HepG2 (cell line): ENCODE measurements at regions not wholly inside any gene's neighbourhood (a gene's known extent, or its start where the extent isn't known, plus 50 kb on each side); places are given as distances from the start of the nearest gene placed in this dataset.

ENCODE experiments used
- ATAC-seq: fragments of 200-7000 bp; cut with Tn5 transposase; 3 replicates; pipeline ENCODE4 v1.9.1; 2020; ENCODE audit warnings: mild to moderate bottlenecking, moderate library complexity
- BruUV-seq: library from RNA; stranded (reverse); fragments of 400-500 nt; replicated peaks from 2 replicates; lab custom pipeline; 2021; lab: Mats Ljungman, UMichigan
- CTCF ChIA-PET: fragments of 300-600 bp; formaldehyde crosslinking; extraction: SDS; loops from one replicate; lab custom pipeline; 2021; ENCODE audit warnings: low total read pairs, inconsistent platforms, low intra/inter-chr PET ratio; lab: Yijun Ruan, JAX
- POLR2A ChIA-PET: fragments of 350-600 bp; sonication (Branson Sonifier 250); formaldehyde crosslinking; loops from one replicate; lab custom pipeline; 2020; ENCODE audit warnings: antibody characterized with exemption, inconsistent platforms; lab: Yijun Ruan, JAX
- DNase-seq: peaks from one replicate; pipeline ENCODE4 v3.0.0-alpha.2; 2015; ENCODE audit warnings: low spot score
- FAIRE-seq: peaks from 3 replicates; lab custom pipeline; 2011; peaks lifted over from hg19 to GRCh38; lab: Jason Lieb, UNC
- H2AFZ ChIP-seq: one replicate; pipeline ENCODE4 v1.6.1; 2011; ENCODE audit warnings: low read length, inconsistent platforms
- H3K27ac ChIP-seq: fragments of 300-600 bp; 3 replicates; pipeline ENCODE4 v1.8.0; 2011; ENCODE audit warnings: mixed run types, mild to moderate bottlenecking, mixed read lengths, low read length, inconsistent platforms; ENCODE audit not compliant: insufficient read depth; ENCODE audit errors: extremely low read length
- H3K27me3 ChIP-seq, 2 experiments: fragments of 200-600 bp in 1 of 2; 2 replicates in 1 of 2; 3 replicates in 1 of 2; pipeline versions ENCODE4 v1.6.0 to v1.8.0; 2011; ENCODE audit warnings: low read length in 2 of 2, mild to moderate bottlenecking in 2 of 2, moderate library complexity in 2 of 2, inconsistent platforms in 1 of 2; ENCODE audit not compliant: insufficient read depth in 2 of 2, control insufficient read depth in 1 of 2
- H3K36me3 ChIP-seq, 2 experiments: fragments of 200-600 bp in 1 of 2; replicated peaks in 1 of 2; 2 replicates in 1 of 2; 3 replicates in 1 of 2; pipeline versions ENCODE4 v1.5.1 to v1.8.0; 2011; ENCODE audit warnings: low read length in 2 of 2, inconsistent platforms in 1 of 2; ENCODE audit not compliant: insufficient read depth in 2 of 2, control insufficient read depth in 1 of 2
- H3K4me1 ChIP-seq: 2 replicates; pipeline ENCODE4 v1.5.1; 2012; ENCODE audit warnings: low read length, inconsistent platforms; ENCODE audit not compliant: insufficient read depth
- H3K4me2 ChIP-seq: 2 replicates; pipeline ENCODE4 v1.6.0; 2011; ENCODE audit warnings: low read depth, low read length, inconsistent platforms
- H3K4me3 ChIP-seq, 3 experiments: fragments of 200-600 bp in 1 of 3; sonication (generic), shearing (Covaris generic) in 1 of 3; replicated peaks in 1 of 3; 2 replicates each; pipeline ENCODE4 v1.5.1; 2011 to 2016; ENCODE audit warnings: low read length in 3 of 3, inconsistent platforms in 2 of 3, low read depth in 2 of 3, mild to moderate bottlenecking in 2 of 3, control low read depth in 1 of 3, mixed read lengths in 1 of 3; ENCODE audit not compliant: insufficient read depth in 1 of 3
- H3K79me2 ChIP-seq: one replicate; pipeline ENCODE4 v1.6.1; 2011; ENCODE audit warnings: low read length, inconsistent platforms; ENCODE audit not compliant: insufficient read depth
- H3K9ac ChIP-seq: 2 replicates; pipeline ENCODE4 v1.6.0; 2011; ENCODE audit warnings: mild to moderate bottlenecking, low read depth, low read length, inconsistent platforms; ENCODE audit not compliant: insufficient read depth
- H3K9me3 ChIP-seq: 2 replicates; pipeline ENCODE4 v1.5.1; 2012; ENCODE audit warnings: mild to moderate bottlenecking, low read length
- H4K20me1 ChIP-seq: 2 replicates; pipeline ENCODE4 v1.6.0; 2011; ENCODE audit warnings: inconsistent platforms, mild to moderate bottlenecking, low read length, moderate library complexity; ENCODE audit not compliant: insufficient read depth
- ATF6 ChIP-seq: sonication (generic); formaldehyde crosslinking; conservative IDR thresholded peaks from 2 replicates; pipeline ENCODE4 v1.4.0; 2020; ENCODE audit warnings: missing genetic modification reagents
- DRAP1 ChIP-seq: IDR thresholded peaks from 2 replicates; pipeline ENCODE4 v1.6.1; 2016; ENCODE audit warnings: missing genetic modification reagents, missing compliant biosample characterization
- ERF ChIP-seq: IDR thresholded peaks from 2 replicates; pipeline ENCODE4 v1.6.1; 2018; ENCODE audit warnings: missing biosample characterization, missing genetic modification reagents
- ETV5 ChIP-seq: IDR thresholded peaks from 2 replicates; pipeline ENCODE4 v1.6.1; 2018; ENCODE audit warnings: missing biosample characterization, missing genetic modification reagents, inconsistent platforms, borderline replicate concordance
- MEIS1 ChIP-seq: sonication (generic); formaldehyde crosslinking; IDR thresholded peaks from 2 replicates; pipeline ENCODE4 v1.9.0; 2021; ENCODE audit warnings: mild to moderate bottlenecking, missing genetic modification reagents, moderate library complexity, borderline replicate concordance
- MTERF4 ChIP-seq: sonication (generic); formaldehyde crosslinking; IDR thresholded peaks from 2 replicates; pipeline ENCODE4 v1.8.0; 2023; ENCODE audit warnings: mild to moderate bottlenecking, missing genetic modification reagents
- REST ChIP-seq, 2 experiments: IDR thresholded peaks; 2 replicates each; pipeline ENCODE4 v1.6.1; 2011 to 2012; ENCODE audit warnings: low read length in 2 of 2, borderline replicate concordance in 1 of 2, low read depth in 1 of 2, mild to moderate bottlenecking in 1 of 2, moderate library complexity in 1 of 2
- TP53 ChIP-seq: sonication (generic); formaldehyde crosslinking; conservative IDR thresholded peaks from 2 replicates; pipeline ENCODE4 v1.4.0; 2020; ENCODE audit warnings: missing genetic modification reagents
- ZNF33B ChIP-seq: sonication (generic); formaldehyde crosslinking; IDR thresholded peaks from 2 replicates; pipeline ENCODE4 v1.5.1; 2020; ENCODE audit warnings: mild to moderate bottlenecking, missing genetic modification reagents
- ZNF496 ChIP-seq: sonication (generic); formaldehyde crosslinking; IDR thresholded peaks from 2 replicates; pipeline ENCODE4 v1.8.1; 2023; ENCODE audit warnings: mild to moderate bottlenecking, moderate library complexity, missing genetic modification reagents; ENCODE audit not compliant: insufficient replicate concordance
- WGBS: methylation state at CpG from one replicate; pipeline ENCODE4 v1.1.6; 2017; ENCODE audit warnings: low lambda C conversion rate; 5-methylcytosine and 5-hydroxymethylcytosine counted together
- in situ Hi-C: cut with HindIII; loops from 2 replicates; pipeline ENCODE4 v1.10.0; 2017; ENCODE audit warnings: low pct_unique_long_range_greater_than_20kb; ENCODE audit not compliant: extremely low pct_ligation_motif_present
- intact Hi-C: fragments of 100-400 bp; cut with micrococcal nuclease; formaldehyde crosslinking; loops from one replicate; pipeline ENCODE4 v1.10.0; 2022; ENCODE audit not compliant: unreplicated experiment
- TF ChIP-seq, protein P1 (sequence below): IDR thresholded peaks from 2 replicates; pipeline ENCODE4 v1.6.1; 2012; ENCODE audit warnings: inconsistent platforms

DNA sequence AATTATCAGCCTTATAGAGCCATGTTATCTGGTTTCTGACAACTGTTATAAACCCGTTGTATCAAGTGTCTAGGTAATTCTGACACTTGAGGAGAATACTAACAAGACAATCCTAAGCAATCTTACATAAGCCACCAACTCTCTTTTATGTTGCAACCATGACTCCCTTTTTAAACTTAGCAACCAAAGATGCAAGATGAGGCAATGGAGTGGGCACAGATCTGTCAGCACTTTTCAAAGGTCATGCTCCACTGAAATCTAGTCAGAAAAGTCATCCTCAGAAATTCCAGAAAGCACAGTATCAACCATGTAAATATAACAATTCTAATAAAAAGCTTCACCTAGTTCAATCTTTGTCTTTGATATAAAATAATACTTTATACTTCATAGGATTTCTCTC is 77.0 kb upstream of the SEMA3A start:
- ChIA-PET POLR2A (no interaction called here), CTCF (no interaction called here)
- TF ChIP-seq ETV5 (no peak), MTERF4 (CRISPR knock-in tag) (no peak), ERF (no peak), DRAP1 (CRISPR knock-in tag) (no peak), ZNF496 (CRISPR knock-in tag) (no peak), ZNF33B (CRISPR knock-in tag) (no peak), TP53 (CRISPR knock-in tag) (no peak), MEIS1 (CRISPR knock-in tag) (no peak), ATF6 (CRISPR knock-in tag) (no peak), REST (IDR thresholded peaks at IDR 0.05; ENCODE audit: borderline replicate concordance in 1 of 2, low read depth in 1 of 2, low read length in 2 of 2) (no peak)
- TF ChIP-seq, protein P1, sequence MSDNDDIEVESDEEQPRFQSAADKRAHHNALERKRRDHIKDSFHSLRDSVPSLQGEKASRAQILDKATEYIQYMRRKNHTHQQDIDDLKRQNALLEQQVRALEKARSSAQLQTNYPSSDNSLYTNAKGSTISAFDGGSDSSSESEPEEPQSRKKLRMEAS: no peak
- FAIRE-seq: no peak
- no peak overlapping the region for H3K4me2 ChIP-seq
- no peaks in the 10 kb centered on the region for H4K20me1 ChIP-seq
- H3K36me3 ChIP-seq: no peaks in the 10 kb centered on the region
- no peak overlapping the region for H2AFZ ChIP-seq
- H3K27me3 ChIP-seq: no peaks in the 10 kb centered on the region
- H3K9me3 ChIP-seq: no peaks in the 10 kb centered on the region
- no peaks in the 10 kb centered on the region for H3K4me1 ChIP-seq
- no TSS peak for BruUV-seq
- no peak for DNase-seq
- WGBS: 0% methylated on average over 1 of the region's 1 CpG
- in situ Hi-C loops: no loop called here
- H3K9ac ChIP-seq: no peak overlapping the region
- intact Hi-C loops: no loop called here
- ATAC-seq: no peak
- H3K4me3 ChIP-seq: no peak overlapping the region
- H3K27ac ChIP-seq: no peak overlapping the region
- no peaks in the 10 kb centered on the region for H3K79me2 ChIP-seq
